Right lobe of liver (tissue), 6 donors: ENCODE measurements at regions not wholly inside any gene's neighbourhood (a gene's known extent, or its start where the extent isn't known, plus 50 kb on each side); places are given as distances from the start of the nearest gene placed in this dataset.

ENCODE experiments used
- ATAC-seq, 4 donors: fragments of 200-7000 bp; cut with Tn5 transposase; one replicate each; pipeline ENCODE4 v1.9.1; 2020; ENCODE audit warnings: mild to moderate bottlenecking in 4 of 4, moderate library complexity in 4 of 4
- DNase-seq, 3 donors: peaks; one replicate each; pipeline ENCODE4 v3.0.0-alpha.2; 2020
- H3K27ac ChIP-seq, 3 donors: fragments of 200-600 bp; one replicate each; pipeline ENCODE4 v1.8.0; 2022
- H3K27me3 ChIP-seq, 2 donors: fragments of 200-600 bp; one replicate each; pipeline ENCODE4 v1.8.0; 2022
- H3K36me3 ChIP-seq, 4 donors: fragments of 200-600 bp; sonication (generic) in 1 of 4; one replicate each; pipeline versions ENCODE4 v1.5.1 to v1.8.0; 2017 to 2022; ENCODE audit warnings: control low read depth in 1 of 4
- H3K4me1 ChIP-seq, 4 donors: fragments of 200-600 bp; sonication (generic) in 1 of 4; one replicate each; pipeline versions ENCODE4 v1.5.1 to v1.8.0; 2017 to 2022; ENCODE audit warnings: control low read depth in 1 of 4
- H3K4me3 ChIP-seq, 3 donors: fragments of 200-600 bp; one replicate each; pipeline ENCODE4 v1.8.0; 2022
- H3K9me3 ChIP-seq, 4 donors: fragments of 200-600 bp; sonication (generic) in 1 of 4; one replicate each; pipeline versions ENCODE4 v1.5.1 to v1.8.0; 2017 to 2022; ENCODE audit warnings: control low read depth in 1 of 4
- CTCF ChIP-seq, 4 donors: fragments of 200-600 bp in 3 of 4; fragments of 450-650 bp in 1 of 4; IDR thresholded peaks; one replicate each; pipeline versions ENCODE4 v1.5.1 to v1.8.0; 2016 to 2022; ENCODE audit warnings: antibody characterized with exemption in 4 of 4, mild to moderate bottlenecking in 2 of 4
- POLR2A ChIP-seq: fragments of 450-650 bp; IDR thresholded peaks from one replicate; pipeline ENCODE4 v1.6.1; 2017; ENCODE audit warnings: antibody characterized with exemption, mild to moderate bottlenecking
- WGBS: methylation state at CpG from one replicate; pipeline ENCODE4 v1.1.6; 2018; ENCODE audit warnings: low coverage, low lambda C conversion rate; ENCODE audit not compliant: insufficient coverage; ENCODE audit errors: missing lambda C conversion rate; 5-methylcytosine and 5-hydroxymethylcytosine counted together
- intact Hi-C, 2 donors: fragments of 100-400 bp; cut with DNase I; formaldehyde crosslinking; loops; one replicate each; pipeline versions ENCODE4 v1.11.2 to v1.14.1; 2022
- donor health status: DM: no; HTN: yes; CAD: no.
- donor health status: DM: no; HTN: no; CAD: no.
- donor health status: DM: no; HTN: no; CAD: no.
- donor health status: DM: no; HTN: yes; CAD: no.
- donor health status: DM: no; HTN: yes; CAD: no.

- Histone ChIP-seq H3K9me3 (no peaks in the 10 kb centered on the region), H3K4me3 (no peak overlapping the region), H3K27ac (no peak overlapping the region), H3K27me3 (no peaks in the 10 kb centered on the region), H3K4me1 (no peaks in the 10 kb centered on the region), H3K36me3 (no peaks in the 10 kb centered on the region)
- ATAC-seq (peak in 2 of 4 donors; percentile 24 to 53), DNase-seq (no peak)
- WGBS = 43% methylated on average over 1 of the region's 1 CpG
- TF ChIP-seq POLR2A = no peak
- no peak for TF ChIP-seq CTCF (IDR thresholded peaks at IDR 0.05)
- intact Hi-C loops = no loop called here
Measured at GRCh38 chr4:116860891-116861290, 224.5 kb downstream of the TRAM1L1 start.

DNA sequence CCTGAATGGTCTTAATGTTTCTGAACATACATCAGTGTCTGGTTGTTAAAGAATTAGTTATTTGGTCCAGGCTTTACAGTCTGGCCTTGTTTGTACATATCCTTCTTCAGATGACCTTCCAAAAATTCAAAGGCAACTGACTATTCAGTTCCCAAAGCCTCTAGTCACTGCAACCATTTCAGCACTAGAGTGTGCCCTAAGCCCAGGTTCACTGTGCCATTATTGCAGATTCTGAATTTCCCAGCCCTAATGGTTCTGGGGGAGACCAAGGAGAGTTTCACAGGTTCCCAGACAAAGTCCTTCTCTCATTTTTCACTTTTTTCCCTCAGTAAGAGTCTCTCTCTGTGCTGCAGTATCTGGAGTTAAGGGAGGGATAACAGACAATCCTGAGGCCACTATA, 235.8 kb downstream of the TRAM1L1 start:
- TF ChIP-seq POLR2A (no peak), CTCF (IDR thresholded peaks at IDR 0.05) (peak; percentile 25 to 64 (median 31))
- no peaks in the 10 kb centered on the region for H3K27me3 ChIP-seq
- H3K9me3 ChIP-seq = no peaks in the 10 kb centered on the region
- no peaks in the 10 kb centered on the region for H3K4me1 ChIP-seq
- H3K27ac ChIP-seq = no peak overlapping the region
- no peak overlapping the region for H3K4me3 ChIP-seq
- DNase-seq = no peak
- intact Hi-C loops = no loop called here
- H3K36me3 ChIP-seq = no peaks in the 10 kb centered on the region
- ATAC-seq = peak in 3 of 4 donors; percentile 30 to 53 (median 41)

- Histone ChIP-seq H3K36me3 (no peaks in the 10 kb centered on the region), H3K27me3 (no peaks in the 10 kb centered on the region), H3K27ac (no peak overlapping the region), H3K9me3 (no peaks in the 10 kb centered on the region), H3K4me3 (no peak overlapping the region), H3K4me1 (no peaks in the 10 kb centered on the region)
- intact Hi-C loops = no loop called here
- DNase-seq (no peak), ATAC-seq (no peak)
- 69% methylated on average over 2 of the region's 2 CpGs for WGBS
- no peak for TF ChIP-seq POLR2A
Measured at GRCh38 chr4:116847616-116848015, 237.8 kb downstream of the TRAM1L1 start.

GRCh38 chr4:116839826-116840225, 245.6 kb downstream of the TRAM1L1 start:
- H3K27me3 ChIP-seq = no peaks in the 10 kb centered on the region
- TF ChIP-seq CTCF (IDR thresholded peaks at IDR 0.05) = no peak
- no peak for ATAC-seq
- DNase-seq = no peak
- H3K36me3 ChIP-seq = no peaks in the 10 kb centered on the region
- H3K27ac ChIP-seq = no peak overlapping the region
- intact Hi-C loops = no loop called here
- no peaks in the 10 kb centered on the region for H3K4me1 ChIP-seq
- WGBS = 56% methylated on average over 5 of the region's 5 CpGs
- no peak overlapping the region for H3K4me3 ChIP-seq
- no peaks in the 10 kb centered on the region for H3K9me3 ChIP-seq

- H3K9me3 ChIP-seq = no peaks in the 10 kb centered on the region
- 80% methylated on average over 4 of the region's 4 CpGs for WGBS
- H3K27me3 ChIP-seq = no peaks in the 10 kb centered on the region
- ATAC-seq (no peak), DNase-seq (no peak)
- no peak overlapping the region for H3K4me3 ChIP-seq
- intact Hi-C loops = no loop called here
- no peaks in the 10 kb centered on the region for H3K36me3 ChIP-seq
- no peak overlapping the region for H3K27ac ChIP-seq
- no peaks in the 10 kb centered on the region for H3K4me1 ChIP-seq
- TF ChIP-seq CTCF (IDR thresholded peaks at IDR 0.05) = no peak
- TF ChIP-seq POLR2A = no peak
Measured at GRCh38 chr4:116838609-116839008, 246.8 kb downstream of the TRAM1L1 start.
